Embryonic facial prominence (tissue), 1 donor: ENCODE measurements at regions not wholly inside any gene's neighbourhood (a gene's known extent, or its start where the extent isn't known, plus 50 kb on each side); places are given as distances from the start of the nearest gene placed in this dataset.

Experiments
- DNase-seq: peaks from one replicate; pipeline ENCODE4 v3.0.0-alpha.2; 2016; ENCODE audit errors: extremely low spot score

GRCh38 chr9:88692827-88693226, 157.8 kb downstream of the NXNL2 start:
- no peak for DNase-seq

- no peak for DNase-seq
Measured at GRCh38 chr9:88694625-88695024, 159.6 kb downstream of the NXNL2 start.

DNA sequence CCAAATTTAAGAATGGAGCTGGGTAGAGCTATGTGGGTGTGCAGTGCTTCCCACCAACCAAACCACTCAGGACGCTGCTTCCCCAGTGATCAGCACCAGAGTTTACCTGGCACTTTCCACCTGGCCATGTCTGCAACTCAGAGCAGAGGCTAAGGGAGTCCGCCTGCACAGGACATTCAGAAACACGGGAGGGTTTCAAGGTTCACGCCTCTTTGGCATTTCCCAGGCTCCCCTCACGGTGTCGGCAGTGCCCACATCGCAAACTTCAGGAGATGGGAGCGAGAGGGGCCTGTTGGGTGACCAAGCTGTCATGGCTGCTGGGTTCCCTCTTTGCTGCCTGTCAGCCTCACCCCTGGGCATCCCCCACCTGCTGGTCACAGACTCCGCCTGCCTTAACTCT, 161.5 kb downstream of the NXNL2 start:
- DNase-seq = no peak

- DNase-seq = no peak
Measured at GRCh38 chr9:88697764-88698432, 162.9 kb downstream of the NXNL2 start.

GRCh38 chr9:88702985-88703384, 168.0 kb downstream of the NXNL2 start:
- DNase-seq = no peak

GRCh38 chr9:88706193-88707113, 171.5 kb downstream of the NXNL2 start:
- DNase-seq = no peak

DNA sequence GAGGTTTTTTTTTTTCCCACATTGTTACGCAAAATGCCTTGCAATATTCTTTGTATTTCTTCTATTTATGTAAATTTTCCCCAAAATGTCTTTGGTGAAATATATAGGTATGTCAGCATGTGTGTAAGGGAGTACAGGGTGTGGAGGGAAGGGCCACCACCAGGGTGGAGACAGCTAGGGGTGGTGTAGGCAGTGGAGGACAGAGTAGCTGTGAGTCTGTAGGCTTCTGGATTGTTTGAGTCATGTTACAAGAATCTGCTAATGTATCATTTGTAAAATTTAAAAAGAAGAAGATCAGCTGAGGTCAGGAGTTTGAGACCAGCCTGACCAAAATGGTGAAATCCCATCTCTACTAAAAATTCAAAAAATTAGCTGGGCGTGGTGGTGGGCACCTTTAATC, 175.5 kb downstream of the NXNL2 start:
- no peak for DNase-seq

GRCh38 chr9:88711719-88712118, 176.7 kb downstream of the NXNL2 start:
- DNase-seq = no peak

DNA sequence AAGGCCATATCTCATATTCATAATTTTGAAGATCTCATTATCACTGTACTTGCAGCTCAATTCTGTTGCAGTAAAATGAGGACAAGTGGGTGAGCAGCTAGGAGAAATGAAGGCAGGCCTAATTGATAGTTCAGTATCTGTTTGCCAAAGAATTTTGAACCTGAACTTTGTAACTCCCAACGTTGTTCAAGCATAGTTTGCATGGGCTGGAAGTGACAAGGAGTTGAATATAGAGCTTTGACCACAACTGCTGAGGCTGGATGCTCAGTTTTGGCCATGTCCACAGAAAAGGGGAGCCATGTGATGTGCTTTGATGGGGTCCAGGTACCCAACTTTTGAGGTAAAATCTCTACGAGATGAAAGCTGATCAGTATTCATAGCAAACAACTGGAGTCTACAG, 177.5 kb downstream of the NXNL2 start:
- DNase-seq = no peak

DNA sequence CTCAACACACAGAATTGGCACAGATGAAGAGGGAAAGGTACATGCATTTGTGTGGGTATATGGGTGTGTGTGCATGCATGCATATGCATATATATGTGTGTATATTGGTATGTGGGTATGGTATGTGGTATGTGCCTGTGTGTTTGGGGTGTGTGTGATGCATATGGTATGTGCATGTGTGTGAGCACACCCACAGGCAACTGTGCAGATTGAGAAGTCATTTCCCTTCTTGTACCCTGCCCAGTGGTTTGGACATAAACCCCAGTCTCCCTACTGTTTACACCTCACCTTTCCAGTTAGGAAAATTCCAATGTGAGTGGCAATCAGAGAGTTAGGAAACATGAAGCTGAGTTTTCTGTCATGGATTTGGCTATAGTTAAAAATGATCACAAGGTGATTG, 178.0 kb downstream of the NXNL2 start:
- DNase-seq = no peak

- DNase-seq = no peak
Measured at GRCh38 chr9:88716596-88717290, 181.8 kb downstream of the NXNL2 start.

DNA sequence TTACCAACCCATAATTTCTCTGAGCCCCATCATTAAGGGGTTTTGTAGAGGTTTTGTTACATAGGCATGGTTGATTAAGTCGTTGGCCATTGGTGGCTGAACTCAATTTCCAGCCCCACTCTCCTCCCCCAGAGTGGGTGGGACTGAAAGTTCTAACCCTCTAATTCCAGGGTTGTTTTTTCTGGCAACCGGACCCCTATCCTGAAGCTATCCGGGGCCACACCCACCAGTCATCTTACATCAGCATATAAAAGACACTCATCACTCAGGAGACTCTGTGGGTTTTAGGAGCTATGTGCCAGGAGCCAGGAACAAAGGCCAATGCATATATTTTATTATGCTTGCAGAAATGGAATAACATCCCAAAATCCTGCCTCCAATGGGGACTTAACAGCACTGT, 186.0 kb downstream of the NXNL2 start:
- no peak for DNase-seq

DNA sequence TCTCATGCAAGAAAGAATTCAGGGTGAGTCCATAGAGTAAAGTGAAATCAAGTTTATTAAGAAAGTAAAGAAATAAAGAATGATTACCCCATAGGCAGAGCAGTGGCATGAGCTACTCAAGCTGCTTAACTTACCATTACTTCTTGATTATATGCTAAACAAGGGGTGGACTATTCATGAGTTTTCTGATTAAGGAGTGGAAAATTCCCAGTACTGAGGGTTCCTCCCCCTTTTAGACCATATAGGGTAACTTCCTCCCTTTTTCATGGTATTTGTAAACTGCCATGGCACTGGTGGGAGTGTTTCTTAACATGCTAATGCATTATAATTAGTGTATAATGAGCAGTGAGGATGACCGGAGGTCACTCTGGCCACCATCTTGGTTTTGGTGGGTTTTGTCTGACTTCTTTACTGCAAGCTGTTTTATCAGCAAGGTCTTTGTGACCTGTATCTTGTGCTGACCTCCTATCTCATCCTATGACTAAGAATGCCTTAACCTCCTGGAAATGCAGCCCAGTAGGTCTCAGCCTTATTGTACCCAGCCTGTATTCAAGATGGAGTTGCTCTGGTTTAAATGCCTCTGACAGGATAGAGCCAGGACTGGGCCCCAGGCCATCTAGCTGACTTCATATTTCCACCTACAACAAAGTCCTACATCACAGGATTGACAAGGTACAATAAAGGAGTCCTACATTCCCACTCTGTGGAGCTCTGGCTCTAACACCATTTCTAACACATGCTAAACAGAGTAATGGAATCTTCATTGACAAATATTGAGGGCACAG, 186.7 kb downstream of the NXNL2 start:
- DNase-seq = no peak

- DNase-seq = no peak
Measured at GRCh38 chr9:88722753-88723152, 187.8 kb downstream of the NXNL2 start.

DNA sequence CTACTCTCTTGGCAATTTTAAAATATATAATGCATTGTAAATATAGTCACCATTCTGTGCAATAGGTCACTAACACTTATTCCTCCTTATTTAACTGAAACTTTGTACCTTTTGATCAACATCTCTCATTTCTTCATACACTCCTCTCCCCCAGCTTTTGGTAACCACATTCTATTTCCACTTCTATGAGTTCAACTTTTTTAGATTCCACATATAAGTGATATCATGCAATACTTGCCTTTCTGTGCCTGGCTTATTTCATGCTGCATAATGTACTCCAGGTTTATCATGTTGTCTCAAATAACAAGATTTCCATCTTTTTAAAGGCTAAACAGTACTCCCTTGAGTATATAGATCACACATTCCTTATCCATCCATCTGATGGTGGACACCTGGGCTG, 188.8 kb downstream of the NXNL2 start:
- DNase-seq = no peak

- no peak for DNase-seq
Measured at GRCh38 chr9:88724331-88724730, 189.4 kb downstream of the NXNL2 start.

DNA sequence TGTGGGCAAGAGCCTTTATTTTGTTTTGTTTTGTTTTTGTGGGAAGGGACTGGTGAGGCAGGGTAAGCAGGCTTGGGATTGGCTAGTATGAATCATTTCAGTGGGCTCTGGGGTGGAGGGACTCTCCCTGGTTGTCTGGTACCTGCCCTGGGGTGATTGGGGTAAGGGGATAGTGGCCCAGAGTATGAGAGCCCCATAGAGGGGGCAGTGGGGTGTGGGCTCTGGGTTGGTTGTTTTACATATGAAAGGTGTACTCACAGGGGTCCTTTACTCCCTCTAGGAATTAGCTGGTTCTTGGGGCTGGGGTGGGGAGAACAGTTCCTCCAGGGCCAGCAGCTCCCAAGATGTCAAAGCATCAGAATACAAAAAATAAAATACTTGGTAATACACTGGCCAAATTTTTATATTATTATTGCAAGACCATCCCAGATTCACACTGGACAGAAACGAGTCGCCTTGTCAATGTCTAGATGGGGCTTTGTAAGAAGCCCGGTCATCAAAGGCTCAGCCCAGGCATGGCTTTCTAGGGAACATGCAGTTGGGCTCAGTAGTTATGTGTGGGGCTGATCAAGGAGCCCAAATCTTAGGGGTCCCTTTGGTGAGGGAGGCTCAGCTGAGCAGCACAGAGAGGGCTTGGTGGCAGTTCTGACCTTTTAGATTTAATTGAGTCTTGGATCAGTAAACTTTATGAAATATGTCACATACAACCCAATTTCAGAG, 190.5 kb downstream of the NXNL2 start:
- no peak for DNase-seq

DNA sequence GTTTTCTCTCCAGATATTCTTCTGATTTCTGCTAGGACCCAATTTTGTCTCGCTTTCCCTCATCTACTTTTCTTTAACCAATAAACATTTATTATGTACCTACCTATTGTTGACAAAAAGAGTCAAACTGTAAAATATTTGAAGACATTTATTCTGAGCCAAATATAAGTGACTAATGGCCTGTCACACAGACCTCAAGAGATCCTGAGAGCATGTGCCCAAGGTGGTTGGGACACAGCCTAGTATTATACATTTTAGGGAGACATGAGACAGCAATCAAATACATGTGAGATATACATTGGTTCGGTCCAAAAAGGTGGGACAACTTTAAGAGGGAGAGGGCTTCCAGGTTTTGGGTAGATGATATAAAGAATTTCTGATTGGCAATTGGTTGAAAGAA, 191.8 kb downstream of the NXNL2 start:
- DNase-seq = no peak

DNA sequence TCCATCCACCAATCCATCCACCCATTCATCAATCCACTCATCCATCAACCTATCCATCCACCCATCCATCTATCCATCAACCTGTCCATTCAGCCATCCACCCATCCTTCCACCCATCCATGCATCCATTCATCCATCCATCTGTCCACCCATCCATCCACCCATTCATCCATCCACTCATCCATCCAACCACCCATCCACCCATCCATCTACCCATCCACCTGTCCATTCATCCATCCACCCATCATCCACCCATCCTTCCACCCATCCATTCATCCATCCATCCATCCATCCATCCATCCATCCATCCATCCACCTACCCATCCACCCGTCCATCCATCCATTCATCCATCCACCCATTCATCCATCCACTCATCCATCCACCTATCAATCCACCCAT, 195.8 kb downstream of the NXNL2 start:
- DNase-seq = no peak

- no peak for DNase-seq
Measured at GRCh38 chr9:88732128-88732527, 197.2 kb downstream of the NXNL2 start.
